Midbrain (tissue), 1 donor: ENCODE measurements at regions not wholly inside any gene's neighbourhood (a gene's known extent, or its start where the extent isn't known, plus 50 kb on each side); places are given as distances from the start of the nearest gene placed in this dataset.
"Not testable (repeated sequence)": the region's sequence is repeated elsewhere in the genome, so short reads cannot be mapped to it uniquely, and the experiment has no call there.

Source experiments
- DNase-seq: peaks from one replicate; lab custom pipeline; 2025; lab: John Stamatoyannopoulos, UW

- no peak for DNase-seq
Measured at GRCh38 chr1:209176866-209177430, 406.6 kb upstream of the CAMK1G start.

GRCh38 chr1:209183195-209183594, 400.3 kb upstream of the CAMK1G start:
- no peak for DNase-seq

GRCh38 chr1:209187589-209187988, 395.9 kb upstream of the CAMK1G start:
- DNase-seq = no peak

GRCh38 chr1:209190591-209191261, 392.8 kb upstream of the CAMK1G start:
- DNase-seq = peak; percentile 48

GRCh38 chr1:209191262-209191634, 392.3 kb upstream of the CAMK1G start:
- DNase-seq = no peak

- DNase-seq = no peak
Measured at GRCh38 chr1:209196140-209196539, 387.4 kb upstream of the CAMK1G start.

GRCh38 chr1:209198961-209199750, 384.4 kb upstream of the CAMK1G start:
- DNase-seq = no peak

- no peak for DNase-seq
Measured at GRCh38 chr1:209199822-209200221, 383.7 kb upstream of the CAMK1G start.

GRCh38 chr1:209202321-209202720, 381.2 kb upstream of the CAMK1G start:
- not testable (repeated sequence) for DNase-seq

- peak; percentile 62 for DNase-seq
Measured at GRCh38 chr1:209202830-209203532, 380.5 kb upstream of the CAMK1G start.

GRCh38 chr1:209203533-209203895, 380.0 kb upstream of the CAMK1G start:
- no peak for DNase-seq

- no peak for DNase-seq
Measured at GRCh38 chr1:209205039-209205438, 378.5 kb upstream of the CAMK1G start.

GRCh38 chr1:209207126-209207700, 376.3 kb upstream of the CAMK1G start:
- no peak for DNase-seq

- peak; percentile 73 for DNase-seq
Measured at GRCh38 chr1:209207701-209208286, 375.7 kb upstream of the CAMK1G start.

GRCh38 chr1:209208648-209209047, 374.9 kb upstream of the CAMK1G start:
- no peak for DNase-seq

GRCh38 chr1:209213989-209214388, 369.5 kb upstream of the CAMK1G start:
- no peak for DNase-seq

GRCh38 chr1:209215826-209216225, 367.7 kb upstream of the CAMK1G start:
- DNase-seq = no peak

GRCh38 chr1:209218113-209218512, 365.4 kb upstream of the CAMK1G start:
- no peak for DNase-seq

- DNase-seq = no peak
Measured at GRCh38 chr1:209218981-209219380, 364.5 kb upstream of the CAMK1G start.

GRCh38 chr1:209219791-209220524, 363.6 kb upstream of the CAMK1G start:
- DNase-seq = peak; percentile 31

GRCh38 chr1:209222826-209223225, 360.7 kb upstream of the CAMK1G start:
- no peak for DNase-seq
